WTC11 (cell line): ENCODE measurements at regions not wholly inside any gene's neighbourhood (a gene's known extent, or its start where the extent isn't known, plus 50 kb on each side); places are given as distances from the start of the nearest gene placed in this dataset.

Experiments used
- ATAC-seq: fragments of 200-7000 bp; cut with Tn5 transposase; 2 replicates; pipeline ENCODE4 v1.10.0; 2021; ENCODE audit warnings: mild to moderate bottlenecking, moderate library complexity
- CTCF ChIA-PET: fragments of 300-600 bp; sonication (Branson Sonifier 250); formaldehyde crosslinking; loops from one replicate; lab custom pipeline; 2021; ENCODE audit warnings: antibody characterized with exemption; lab: Charles Lee
- POLR2A ChIA-PET: fragments of 350-600 bp; sonication (Branson Sonifier 250); formaldehyde crosslinking; loops from one replicate; lab custom pipeline; 2021; ENCODE audit warnings: antibody characterized with exemption; lab: Charles Lee
- DNase-seq: peaks from one replicate; pipeline ENCODE4 v3.0.0; 2021; ENCODE audit warnings: low spot score
- H3K27ac Mint-ChIP-seq: 2 replicates; pipeline ENCODE4 v1.8.0; 2021; ENCODE audit warnings: mixed read lengths
- H3K27me3 Mint-ChIP-seq: 2 replicates; pipeline ENCODE4 v1.8.0; 2021; ENCODE audit warnings: low read depth, mild to moderate bottlenecking, moderate library complexity, mixed read lengths
- H3K36me3 Mint-ChIP-seq: 2 replicates; pipeline ENCODE4 v1.8.0; 2021; ENCODE audit warnings: mixed read lengths
- H3K4me1 Mint-ChIP-seq: 2 replicates; pipeline ENCODE4 v1.8.0; 2022; ENCODE audit warnings: mixed read lengths
- H3K4me3 Mint-ChIP-seq: 2 replicates; pipeline ENCODE4 v1.8.0; 2021; ENCODE audit warnings: mild to moderate bottlenecking, moderate library complexity, mixed read lengths
- H3K9me3 Mint-ChIP-seq: 2 replicates; pipeline ENCODE4 v1.8.0; 2021; ENCODE audit warnings: mixed read lengths
- ATF2 ChIP-seq: sonication (generic); formaldehyde crosslinking; IDR thresholded peaks from 2 replicates; pipeline ENCODE4 v1.8.1; 2022; ENCODE audit warnings: low read depth, missing genetic modification reagents, borderline replicate concordance
- E2F5 ChIP-seq: sonication (generic); formaldehyde crosslinking; IDR thresholded peaks from 2 replicates; pipeline ENCODE4 v1.8.1; 2022; ENCODE audit warnings: mild to moderate bottlenecking, moderate library complexity, missing genetic modification reagents
- ELF4 ChIP-seq: sonication (generic); formaldehyde crosslinking; IDR thresholded peaks from 2 replicates; pipeline ENCODE4 v1.8.1; 2022; ENCODE audit warnings: low read depth, mild to moderate bottlenecking, moderate library complexity, missing genetic modification reagents
- GTF2I ChIP-seq: fragments of 250-450 bp; sonication (Bioruptor Pico); conservative IDR thresholded peaks from 2 replicates; pipeline ENCODE4 v1.4.0; 2021; ENCODE audit warnings: mild to moderate bottlenecking
- HMGA2 ChIP-seq: fragments of 250-450 bp; sonication (Bioruptor Pico); IDR thresholded peaks from 2 replicates; pipeline ENCODE4 v1.4.0; 2021; ENCODE audit warnings: mild to moderate bottlenecking, moderate library complexity
- IRF2 ChIP-seq: sonication (generic); formaldehyde crosslinking; IDR thresholded peaks from 2 replicates; pipeline ENCODE4 v1.8.0; 2022; ENCODE audit warnings: low read depth, missing genetic modification reagents, borderline replicate concordance
- JAZF1 ChIP-seq: fragments of 250-450 bp; sonication (Bioruptor Pico); IDR thresholded peaks from 2 replicates; pipeline ENCODE4 v1.9.0; 2021; ENCODE audit warnings: moderate library complexity, mild to moderate bottlenecking, inconsistent platforms
- KAT7 ChIP-seq: sonication (generic); formaldehyde crosslinking; IDR thresholded peaks from 2 replicates; pipeline ENCODE4 v1.8.1; 2023; ENCODE audit warnings: missing genetic modification reagents, mild to moderate bottlenecking, borderline replicate concordance
- MAX ChIP-seq: sonication (generic); formaldehyde crosslinking; IDR thresholded peaks from 2 replicates; pipeline ENCODE4 v1.8.0; 2022; ENCODE audit warnings: mild to moderate bottlenecking, missing genetic modification reagents
- MYBL2 ChIP-seq: sonication (generic); formaldehyde crosslinking; IDR thresholded peaks from 2 replicates; pipeline ENCODE4 v1.8.1; 2023; ENCODE audit warnings: mild to moderate bottlenecking, moderate library complexity, missing genetic modification reagents
- PRRX2 ChIP-seq: fragments of 250-450 bp; sonication (Bioruptor Pico); IDR thresholded peaks from 2 replicates; pipeline ENCODE4 v1.8.0; 2021; ENCODE audit warnings: mild to moderate bottlenecking
- SMAD4 ChIP-seq: sonication (generic); formaldehyde crosslinking; IDR thresholded peaks from 2 replicates; pipeline ENCODE4 v1.8.0; 2022; ENCODE audit warnings: mild to moderate bottlenecking, missing genetic modification reagents
- TEAD1 ChIP-seq: sonication (generic); formaldehyde crosslinking; IDR thresholded peaks from 2 replicates; pipeline ENCODE4 v1.8.0; 2022; ENCODE audit warnings: mild to moderate bottlenecking, missing genetic modification reagents
- TP53 ChIP-seq: sonication (generic); formaldehyde crosslinking; IDR thresholded peaks from 2 replicates; pipeline ENCODE4 v1.8.1; 2023; ENCODE audit warnings: mild to moderate bottlenecking, missing genetic modification reagents
- USF2 ChIP-seq: sonication (generic); formaldehyde crosslinking; IDR thresholded peaks from 2 replicates; pipeline ENCODE4 v1.8.1; 2023; ENCODE audit warnings: mild to moderate bottlenecking, missing genetic modification reagents, moderate library complexity
- ZNF138 ChIP-seq: sonication (generic); formaldehyde crosslinking; conservative IDR thresholded peaks from 2 replicates; pipeline ENCODE4 v1.8.1; 2022; ENCODE audit warnings: mild to moderate bottlenecking, moderate library complexity, missing genetic modification reagents
- ZNF532 ChIP-seq: fragments of 250-450 bp; sonication (Bioruptor Pico); IDR thresholded peaks from 2 replicates; pipeline ENCODE4 v1.9.0; 2021; ENCODE audit warnings: mild to moderate bottlenecking, borderline replicate concordance
- TF ChIP-seq, protein P1 (sequence below): fragments of 250-450 bp; sonication (Bioruptor Pico); IDR thresholded peaks from 2 replicates; pipeline ENCODE4 v1.9.0; 2021; ENCODE audit warnings: moderate library complexity, mild to moderate bottlenecking, inconsistent platforms, borderline replicate concordance
- TF ChIP-seq, protein P2 (sequence below): sonication (generic); formaldehyde crosslinking; IDR thresholded peaks from 2 replicates; pipeline ENCODE4 v1.8.1; 2023; ENCODE audit warnings: mild to moderate bottlenecking, moderate library complexity, missing genetic modification reagents

- TF ChIP-seq PRRX2 (CRISPR knock-in tag) (no peak), TEAD1 (no peak), ZNF138 (no peak), IRF2 (CRISPR knock-in tag) (no peak), MYBL2 (CRISPR knock-in tag) (no peak), TP53 (CRISPR knock-in tag) (no peak), JAZF1 (CRISPR knock-in tag) (no peak), USF2 (no peak), SMAD4 (CRISPR knock-in tag) (no peak)
- TF ChIP-seq, protein P1, sequence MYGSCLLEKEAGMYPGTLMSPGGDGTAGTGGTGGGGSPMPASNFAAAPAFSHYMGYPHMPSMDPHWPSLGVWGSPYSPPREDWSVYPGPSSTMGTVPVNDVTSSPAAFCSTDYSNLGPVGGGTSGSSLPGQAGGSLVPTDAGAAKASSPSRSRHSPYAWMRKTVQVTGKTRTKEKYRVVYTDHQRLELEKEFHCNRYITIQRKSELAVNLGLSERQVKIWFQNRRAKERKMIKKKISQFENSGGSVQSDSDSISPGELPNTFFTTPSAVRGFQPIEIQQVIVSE: no peak
- TF ChIP-seq, all 79 proteins: peak for 0
Observed at GRCh38 chr1:58901008-58901407, 117.2 kb upstream of the JUN start (continued).

GRCh38 chr1:58902830-58903513 is 119.1 kb upstream of the JUN start:
- no peak overlapping the region for H3K27ac Mint-ChIP-seq
- H3K36me3 Mint-ChIP-seq: no peaks in the 10 kb centered on the region
- POLR2A ChIA-PET: interaction anchor here (0.7 to 1.4 kb wide), 2 partner anchors 44 to 119 kb away, joined by 3 to 10 read pairs; partner anchors contain the start of gene JUN
- DNase-seq (no peak), ATAC-seq (no peak)
- H3K27me3 Mint-ChIP-seq: peaks cover 8% of the 10 kb centered on the region
- no peaks in the 10 kb centered on the region for H3K9me3 Mint-ChIP-seq
- CTCF ChIA-PET: interaction anchor here (0.6 kb wide), 2 partner anchors 89 to 119 kb away, joined by 4 to 5 read pairs; partner anchors contain the start of gene JUN
- H3K4me3 Mint-ChIP-seq: peak overlapping the region; percentile 56
- peaks cover 19% of the 10 kb centered on the region for H3K4me1 Mint-ChIP-seq
- TF ChIP-seq MAX (CRISPR knock-in tag) (no peak), HMGA2 (no peak), USF2 (no peak)

DNA sequence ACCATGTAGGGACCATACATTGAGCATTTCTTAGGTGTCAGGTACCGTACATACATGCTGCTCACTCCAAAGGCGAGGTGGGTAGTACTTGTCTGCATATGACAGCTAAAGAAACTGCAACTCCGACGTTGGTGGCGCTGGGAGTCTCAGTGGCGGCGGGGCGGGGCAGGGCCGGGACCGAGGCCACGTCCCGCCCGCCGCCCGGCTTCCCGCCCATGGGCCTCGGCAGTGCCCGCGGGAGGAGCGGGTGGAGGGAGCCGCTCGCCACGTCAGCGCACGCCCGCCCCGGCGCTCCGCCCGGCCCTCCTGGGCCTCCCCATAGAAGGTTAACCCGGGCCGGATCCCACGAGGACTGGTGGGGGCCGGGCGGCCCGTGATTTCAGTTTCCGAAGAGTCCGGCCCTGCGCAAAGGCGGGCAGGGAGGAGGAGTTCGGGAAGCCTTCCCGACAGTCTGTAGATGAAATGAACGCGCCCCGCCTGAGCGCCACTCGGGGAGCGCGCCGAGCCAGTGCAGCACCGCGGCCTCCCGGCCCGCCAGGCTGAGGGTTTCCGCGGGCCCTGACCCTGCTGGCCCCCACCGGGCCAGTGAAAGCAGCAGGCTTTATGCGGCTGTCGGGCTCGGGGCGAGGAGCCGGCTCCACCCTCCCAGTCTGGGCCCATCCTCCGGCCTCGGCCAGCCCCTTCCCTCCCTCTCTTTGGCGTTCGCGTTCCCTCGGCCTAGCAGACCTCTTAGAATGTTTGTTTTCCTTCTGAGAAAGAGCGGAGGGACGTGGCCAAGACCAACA is 119.9 kb upstream of the JUN start:
- Mint-ChIP-seq H3K27me3 (peaks cover 8% of the 10 kb centered on the region), H3K27ac (no peak overlapping the region), H3K36me3 (no peaks in the 10 kb centered on the region), H3K4me1 (peaks cover 19% of the 10 kb centered on the region), H3K4me3 (peak overlapping the region; percentile 63), H3K9me3 (no peaks in the 10 kb centered on the region)
- ChIA-PET CTCF (interaction anchor here (0.6 kb wide), 2 partner anchors 90 to 120 kb away, joined by 4 to 5 read pairs; partner anchors contain the start of gene JUN), POLR2A (interaction anchor here (0.7 to 1.4 kb wide), 2 partner anchors 45 to 120 kb away, joined by 3 to 10 read pairs; partner anchors contain the start of gene JUN)
- ATAC-seq (peak; percentile 85), DNase-seq (peak; percentile 71)
- TF ChIP-seq, protein P2, sequence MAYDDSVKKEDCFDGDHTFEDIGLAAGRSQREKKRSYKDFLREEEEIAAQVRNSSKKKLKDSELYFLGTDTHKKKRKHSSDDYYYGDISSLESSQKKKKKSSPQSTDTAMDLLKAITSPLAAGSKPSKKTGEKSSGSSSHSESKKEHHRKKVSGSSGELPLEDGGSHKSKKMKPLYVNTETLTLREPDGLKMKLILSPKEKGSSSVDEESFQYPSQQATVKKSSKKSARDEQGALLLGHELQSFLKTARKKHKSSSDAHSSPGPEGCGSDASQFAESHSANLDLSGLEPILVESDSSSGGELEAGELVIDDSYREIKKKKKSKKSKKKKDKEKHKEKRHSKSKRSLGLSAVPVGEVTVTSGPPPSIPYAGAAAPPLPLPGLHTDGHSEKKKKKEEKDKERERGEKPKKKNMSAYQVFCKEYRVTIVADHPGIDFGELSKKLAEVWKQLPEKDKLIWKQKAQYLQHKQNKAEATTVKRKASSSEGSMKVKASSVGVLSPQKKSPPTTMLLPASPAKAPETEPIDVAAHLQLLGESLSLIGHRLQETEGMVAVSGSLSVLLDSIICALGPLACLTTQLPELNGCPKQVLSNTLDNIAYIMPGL (CRISPR knock-in tag): peak; percentile 29; the same call in 1 of the 2 replicates
- no peak for TF ChIP-seq ATF2
- 0 out of 2 replicates have a peak, but pooled peaks have one; percentile 70 for TF ChIP-seq E2F5 (CRISPR knock-in tag)
- TF ChIP-seq ZNF532 (CRISPR knock-in tag): no peak
- peak; percentile 21; the same call in 1 of the 2 replicates for TF ChIP-seq MAX (CRISPR knock-in tag)
- no peak for TF ChIP-seq ELF4
- TF ChIP-seq KAT7 (CRISPR knock-in tag): peak; percentile 36; the same call in 1 of the 2 replicates
- TF ChIP-seq GTF2I: no peak
